Glutamatergic neuron (in vitro differentiated cells): ENCODE measurements at regions not wholly inside any gene's neighbourhood (a gene's known extent, or its start where the extent isn't known, plus 50 kb on each side); places are given as distances from the start of the nearest gene placed in this dataset.
"Not testable (repeated sequence)": the region's sequence is repeated elsewhere in the genome, so short reads cannot be mapped to it uniquely, and the experiment has no call there.

Source experiments
- DNase-seq: peaks from one replicate; pipeline ENCODE4 v3.0.0; 2022
- H3K27ac Mint-ChIP-seq: one replicate; pipeline ENCODE4 v1.8.0; 2020; ENCODE audit warnings: mild to moderate bottlenecking, mixed read lengths, inconsistent platforms; ENCODE audit not compliant: unreplicated experiment
- H3K27me3 Mint-ChIP-seq: one replicate; pipeline ENCODE4 v1.8.0; 2020; ENCODE audit warnings: mild to moderate bottlenecking, moderate library complexity, mixed read lengths, inconsistent platforms; ENCODE audit not compliant: unreplicated experiment
- H3K36me3 Mint-ChIP-seq: one replicate; pipeline ENCODE4 v1.8.0; 2020; ENCODE audit warnings: mild to moderate bottlenecking, mixed read lengths, inconsistent platforms; ENCODE audit not compliant: unreplicated experiment
- H3K4me1 Mint-ChIP-seq: one replicate; pipeline ENCODE4 v1.8.0; 2020; ENCODE audit warnings: mild to moderate bottlenecking, low read depth, mixed read lengths, inconsistent platforms; ENCODE audit not compliant: unreplicated experiment
- H3K4me3 Mint-ChIP-seq: one replicate; pipeline ENCODE4 v1.8.0; 2020; ENCODE audit warnings: mild to moderate bottlenecking, mixed read lengths, inconsistent platforms; ENCODE audit not compliant: unreplicated experiment
- H3K9me3 Mint-ChIP-seq: one replicate; pipeline ENCODE4 v1.8.0; 2020; ENCODE audit warnings: mild to moderate bottlenecking, moderate library complexity, mixed read lengths, inconsistent platforms; ENCODE audit not compliant: unreplicated experiment
- TF ChIP-seq, protein P1 (sequence below): fragments of 200-600 bp; sonication (generic); IDR thresholded peaks from one replicate; pipeline ENCODE4 v1.5.0; 2021; ENCODE audit not compliant: partially characterized antibody, unreplicated experiment

DNA sequence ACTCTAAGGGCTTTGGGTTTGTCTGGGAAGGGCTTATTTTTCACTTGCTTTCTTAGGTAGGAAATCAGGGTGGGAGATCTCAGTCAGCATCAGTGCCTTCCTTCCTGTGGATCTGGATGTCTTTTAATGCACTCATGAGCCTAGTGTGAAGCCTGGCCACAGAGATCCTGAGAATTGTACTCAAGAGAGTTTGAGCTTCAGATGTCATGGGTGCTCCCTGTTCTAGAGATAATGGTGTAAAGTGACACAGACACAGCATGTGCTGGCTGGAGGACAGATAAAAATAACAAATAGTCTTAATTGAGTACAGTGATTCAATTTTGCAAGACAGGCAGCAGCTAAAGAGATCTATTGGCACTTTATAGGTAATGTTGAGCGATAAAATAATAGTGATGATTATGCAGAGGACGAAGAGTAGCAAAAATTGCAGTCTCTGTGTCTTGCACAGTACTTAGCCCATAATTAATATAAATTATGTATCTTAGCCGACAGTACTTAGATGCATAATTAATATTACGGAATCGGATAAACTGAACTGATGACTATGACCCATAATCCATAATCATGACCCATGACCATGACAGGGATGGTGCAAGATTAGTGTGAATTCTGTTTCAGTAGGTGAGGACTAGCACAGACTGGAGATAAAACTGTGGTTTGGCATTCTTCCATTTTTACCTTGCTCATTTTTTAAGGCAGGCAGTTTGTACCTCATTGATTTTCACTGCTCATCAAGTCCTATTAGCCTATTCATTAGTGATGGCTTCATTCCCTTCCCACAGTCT, 408.7 kb upstream of the PIK3R1 start:
- Mint-ChIP-seq H3K36me3 (peaks cover 12% of the 10 kb centered on the region), H3K4me3 (no peak overlapping the region), H3K27me3 (no peaks in the 10 kb centered on the region), H3K27ac (no peak overlapping the region), H3K4me1 (peaks cover 8% of the 10 kb centered on the region), H3K9me3 (no peaks in the 10 kb centered on the region)
- no peak for DNase-seq
- TF ChIP-seq, protein P1, sequence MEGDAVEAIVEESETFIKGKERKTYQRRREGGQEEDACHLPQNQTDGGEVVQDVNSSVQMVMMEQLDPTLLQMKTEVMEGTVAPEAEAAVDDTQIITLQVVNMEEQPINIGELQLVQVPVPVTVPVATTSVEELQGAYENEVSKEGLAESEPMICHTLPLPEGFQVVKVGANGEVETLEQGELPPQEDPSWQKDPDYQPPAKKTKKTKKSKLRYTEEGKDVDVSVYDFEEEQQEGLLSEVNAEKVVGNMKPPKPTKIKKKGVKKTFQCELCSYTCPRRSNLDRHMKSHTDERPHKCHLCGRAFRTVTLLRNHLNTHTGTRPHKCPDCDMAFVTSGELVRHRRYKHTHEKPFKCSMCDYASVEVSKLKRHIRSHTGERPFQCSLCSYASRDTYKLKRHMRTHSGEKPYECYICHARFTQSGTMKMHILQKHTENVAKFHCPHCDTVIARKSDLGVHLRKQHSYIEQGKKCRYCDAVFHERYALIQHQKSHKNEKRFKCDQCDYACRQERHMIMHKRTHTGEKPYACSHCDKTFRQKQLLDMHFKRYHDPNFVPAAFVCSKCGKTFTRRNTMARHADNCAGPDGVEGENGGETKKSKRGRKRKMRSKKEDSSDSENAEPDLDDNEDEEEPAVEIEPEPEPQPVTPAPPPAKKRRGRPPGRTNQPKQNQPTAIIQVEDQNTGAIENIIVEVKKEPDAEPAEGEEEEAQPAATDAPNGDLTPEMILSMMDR: no peak

DNA sequence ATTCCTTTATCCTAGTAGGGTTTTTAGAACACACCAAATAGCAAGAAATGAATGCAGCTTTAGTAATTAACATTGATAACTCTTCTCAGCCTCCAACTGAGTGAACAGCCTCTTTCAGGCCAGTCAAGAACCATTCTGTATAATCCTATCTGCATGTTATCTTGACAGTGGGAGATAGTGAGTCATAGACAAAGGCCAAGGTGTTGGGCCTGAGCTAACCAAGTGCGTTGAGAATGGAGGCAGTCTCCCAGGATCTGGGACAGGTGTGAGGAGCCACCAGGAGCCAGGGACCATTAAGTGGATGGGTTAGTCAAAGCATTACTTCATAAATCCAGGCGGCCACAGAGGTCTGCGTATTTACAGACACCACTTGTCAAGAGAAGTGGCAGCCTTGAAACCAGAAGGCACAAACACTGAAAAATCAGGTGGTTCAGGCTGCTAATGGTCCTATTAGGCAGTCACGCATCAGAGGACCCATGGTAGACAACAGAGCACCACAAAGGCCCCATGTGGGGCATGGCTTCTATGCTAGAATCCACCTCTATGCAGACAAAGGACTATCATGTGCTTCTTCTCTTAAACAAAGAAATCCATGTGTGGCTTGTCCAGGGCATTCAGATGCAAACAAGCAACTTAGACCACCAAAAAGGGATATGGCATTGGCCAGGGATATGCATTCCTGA, 409.7 kb upstream of the PIK3R1 start:
- Mint-ChIP-seq H3K27me3 (no peaks in the 10 kb centered on the region), H3K4me1 (peaks cover 8% of the 10 kb centered on the region), H3K4me3 (no peak overlapping the region), H3K36me3 (peaks cover 12% of the 10 kb centered on the region), H3K9me3 (no peaks in the 10 kb centered on the region), H3K27ac (no peak overlapping the region)
- TF ChIP-seq, protein P1: no peak
- DNase-seq: no peak

DNA sequence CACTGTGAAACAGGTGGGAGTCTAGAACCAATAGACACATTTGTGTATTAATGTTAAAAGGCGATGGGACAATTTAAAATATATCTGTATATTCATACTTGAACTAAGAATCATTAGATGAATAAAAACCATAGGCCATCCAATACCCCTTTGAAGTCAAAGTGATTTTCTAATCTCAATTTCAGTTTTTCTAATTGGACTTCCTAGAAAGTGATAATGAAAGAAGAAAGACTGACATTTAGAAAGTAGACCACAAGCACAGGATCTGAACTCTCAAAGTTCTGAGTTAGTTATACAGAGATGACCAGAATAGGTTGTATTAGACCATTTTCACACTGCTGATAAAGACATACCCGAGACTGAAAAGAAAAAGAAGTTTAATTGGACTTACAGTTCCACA, 412.8 kb upstream of the PIK3R1 start:
- H3K36me3 Mint-ChIP-seq: peaks cover 30% of the 10 kb centered on the region
- no peak overlapping the region for H3K27ac Mint-ChIP-seq
- H3K9me3 Mint-ChIP-seq: peaks cover 3% of the 10 kb centered on the region
- no peak for DNase-seq
- H3K27me3 Mint-ChIP-seq: no peaks in the 10 kb centered on the region
- H3K4me3 Mint-ChIP-seq: no peak overlapping the region
- peaks cover 8% of the 10 kb centered on the region for H3K4me1 Mint-ChIP-seq
- TF ChIP-seq, protein P1: no peak

DNA sequence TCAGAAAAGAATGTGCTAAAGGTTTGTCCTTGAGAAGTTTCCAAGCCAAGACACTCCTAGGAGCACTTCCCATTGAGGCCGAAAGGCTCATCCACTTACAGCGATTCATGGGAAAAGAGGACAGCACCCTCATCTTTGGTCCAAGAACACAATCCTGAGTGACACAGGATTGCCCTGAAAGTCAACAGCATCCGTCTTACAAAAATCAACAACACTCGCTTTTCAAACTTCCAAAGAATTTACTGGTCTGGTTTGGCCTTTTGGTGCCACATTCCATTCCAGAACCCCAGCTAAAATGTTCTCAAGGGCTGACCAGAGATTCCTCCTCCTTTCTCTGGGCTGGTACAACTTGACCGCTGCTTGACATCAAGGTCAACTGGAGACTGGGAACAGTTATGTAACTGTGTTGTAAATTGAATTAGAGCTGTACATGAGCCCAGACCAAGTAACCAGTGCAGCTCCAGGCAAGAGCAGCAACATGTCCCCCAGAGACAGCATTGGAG, 415.8 kb upstream of the PIK3R1 start:
- TF ChIP-seq, protein P1: no peak
- H3K27me3 Mint-ChIP-seq: no peaks in the 10 kb centered on the region
- H3K4me3 Mint-ChIP-seq: no peak overlapping the region
- H3K27ac Mint-ChIP-seq: no peak overlapping the region
- peaks cover 30% of the 10 kb centered on the region for H3K36me3 Mint-ChIP-seq
- no peak for DNase-seq
- peaks cover 3% of the 10 kb centered on the region for H3K9me3 Mint-ChIP-seq
- H3K4me1 Mint-ChIP-seq: no peaks in the 10 kb centered on the region

DNA sequence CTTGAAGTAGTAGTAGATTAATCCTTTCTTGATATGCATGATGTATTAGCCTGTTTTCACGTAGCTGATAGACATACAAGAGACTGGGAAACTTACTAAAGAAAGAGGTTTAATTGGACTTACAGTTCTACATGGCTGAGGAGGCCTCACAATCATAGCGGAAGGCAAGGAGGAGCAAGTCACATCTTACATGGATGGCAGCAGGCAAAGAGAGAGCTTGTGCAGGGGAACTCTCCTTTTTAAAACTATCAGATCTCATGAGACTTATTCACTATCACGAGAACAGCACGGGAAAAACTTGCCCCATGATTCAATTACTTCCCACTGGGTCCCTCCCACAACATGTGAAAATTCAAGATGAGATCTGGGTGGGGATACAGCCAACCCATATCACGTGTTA, 417.1 kb upstream of the PIK3R1 start:
- not testable (repeated sequence) for H3K27ac Mint-ChIP-seq, DNase-seq, H3K27me3 Mint-ChIP-seq, H3K4me3 Mint-ChIP-seq, H3K9me3 Mint-ChIP-seq, H3K4me1 Mint-ChIP-seq
- H3K36me3 Mint-ChIP-seq: peaks cover 26% of the 10 kb centered on the region
